ENCODE measurements at regions not wholly inside any gene's neighbourhood (a gene's known extent, or its start where the extent isn't known, plus 50 kb on each side); places are given as distances from the start of the nearest gene placed in this dataset.
"Not testable (repeated sequence)": the region's sequence is repeated elsewhere in the genome, so short reads cannot be mapped to it uniquely, and the experiment has no call there.

GRCh38 chr7:67358738-67359137 is 362.1 kb downstream of the TYW1 start:
- DNase-seq (ENCODE audit: low spot score): not testable (repeated sequence)

DNA sequence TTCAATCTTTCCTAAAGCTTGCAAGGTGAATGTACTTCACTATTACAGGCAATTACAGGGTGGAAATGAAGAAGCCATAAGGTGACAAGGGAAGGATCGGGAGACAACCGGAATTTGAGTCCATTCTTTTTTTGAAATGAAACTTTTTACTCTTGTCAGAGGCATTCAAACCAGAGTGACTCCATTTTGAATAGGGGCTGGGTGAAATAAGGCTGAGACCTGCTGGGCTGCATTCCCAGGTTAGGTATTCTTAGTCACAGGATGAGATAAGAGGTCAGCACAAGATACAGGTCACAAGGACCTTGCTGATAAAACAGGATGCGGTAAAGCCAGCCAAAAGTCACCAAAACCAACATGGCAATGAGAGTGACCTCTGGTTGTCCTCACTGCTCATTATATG is 363.3 kb downstream of the TYW1 start:
- DNase-seq (ENCODE audit: low spot score): no peak

DNA sequence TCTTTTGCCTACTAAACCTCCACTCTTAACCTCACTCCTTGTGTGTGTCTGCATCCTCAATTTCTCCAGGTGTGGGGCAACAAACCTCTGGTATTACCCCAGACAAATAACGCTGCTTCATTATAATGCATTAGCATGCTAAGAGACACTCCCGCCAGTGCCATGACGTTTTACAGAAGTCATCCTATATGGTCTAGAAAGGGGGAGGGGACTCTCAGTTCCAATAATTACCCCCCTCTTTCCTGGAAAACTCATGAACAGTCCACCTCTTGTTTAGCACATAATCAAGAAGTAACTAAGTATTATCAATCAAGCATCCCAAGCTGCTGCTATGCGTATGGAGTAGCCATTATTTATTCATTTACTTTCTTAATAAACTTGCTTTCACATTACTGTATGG is 364.5 kb downstream of the TYW1 start:
- DNase-seq (ENCODE audit: low spot score): no peak

GRCh38 chr7:67364441-67365017 is 367.9 kb downstream of the TYW1 start:
- no peak for DNase-seq (ENCODE audit: low spot score)

GRCh38 chr7:67371429-67372305 is 375.0 kb downstream of the TYW1 start:
- peak; percentile 83 for DNase-seq (ENCODE audit: low spot score)

- not testable (repeated sequence) for DNase-seq (ENCODE audit: low spot score)
Measured at GRCh38 chr7:67373389-67373788, 376.8 kb downstream of the TYW1 start.

- no peak for DNase-seq (ENCODE audit: low spot score)
Measured at GRCh38 chr7:67375427-67375826, 378.8 kb downstream of the TYW1 start.

- DNase-seq (ENCODE audit: low spot score): peak; percentile 85
Measured at GRCh38 chr7:67377939-67378862, 381.6 kb downstream of the TYW1 start.

DNA sequence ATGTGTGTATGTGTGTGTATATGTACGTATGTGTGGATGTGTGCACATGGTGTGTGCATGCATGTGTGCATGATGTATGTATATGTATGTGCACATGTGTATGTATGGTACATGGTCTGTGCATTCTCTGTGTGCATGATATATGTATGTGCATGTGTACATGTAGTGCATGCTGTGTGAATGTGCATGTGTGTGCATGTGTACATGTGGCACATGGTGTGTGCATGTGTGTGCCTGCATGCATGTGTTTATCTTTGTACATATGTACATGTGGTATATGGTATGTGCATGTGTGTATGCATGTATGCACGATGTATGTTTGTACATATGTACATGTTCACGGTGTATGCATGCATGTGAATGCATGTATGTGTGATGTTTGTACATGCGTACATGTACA is 383.7 kb downstream of the TYW1 start:
- DNase-seq (ENCODE audit: low spot score): no peak

DNA sequence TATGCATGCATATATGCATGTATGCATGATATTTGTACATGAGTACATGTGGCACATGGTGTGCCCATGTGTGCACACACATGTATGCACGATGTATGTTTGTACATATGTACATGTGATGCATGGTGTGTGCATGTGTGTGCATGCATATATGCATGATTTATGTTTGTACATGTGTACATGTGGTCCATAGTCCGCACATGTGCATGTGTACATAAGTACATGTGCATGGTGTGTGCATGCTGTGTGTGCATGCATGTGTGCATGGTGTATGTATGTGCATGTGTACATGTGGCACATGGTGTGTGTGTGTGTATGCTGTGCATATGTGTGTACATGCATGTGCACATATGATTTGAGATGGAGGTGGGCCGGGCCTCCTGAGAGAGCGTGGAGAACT is 384.2 kb downstream of the TYW1 start:
- DNase-seq (ENCODE audit: low spot score): no peak

GRCh38 chr7:67387851-67388250 is 391.2 kb downstream of the TYW1 start:
- no peak for DNase-seq (ENCODE audit: low spot score)

DNA sequence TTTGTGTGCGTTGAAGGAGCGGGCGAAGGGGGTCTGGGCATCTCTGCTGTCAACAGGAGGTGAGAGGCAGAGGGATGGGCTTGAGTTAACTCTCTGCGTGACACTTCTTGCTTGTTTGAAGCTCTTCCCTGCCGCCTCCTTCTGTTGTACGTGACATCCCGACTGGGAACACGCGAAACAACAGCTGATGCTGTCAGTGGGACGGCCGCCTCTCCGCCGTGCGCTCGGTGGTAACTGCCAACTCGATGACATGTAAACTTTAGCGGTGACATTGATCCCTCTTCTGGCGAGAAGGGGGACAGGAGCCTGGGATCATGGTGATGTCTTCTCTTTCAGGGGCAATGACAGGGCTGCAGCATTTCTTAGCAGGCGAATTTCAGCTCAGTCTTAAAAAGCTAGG is 394.5 kb downstream of the TYW1 start:
- DNase-seq (ENCODE audit: low spot score): no peak

GRCh38 chr7:67392596-67393438 is 396.2 kb downstream of the TYW1 start:
- DNase-seq (ENCODE audit: low spot score): no peak

GRCh38 chr7:67393903-67394302 is 397.3 kb downstream of the TYW1 start:
- DNase-seq (ENCODE audit: low spot score): no peak

GRCh38 chr7:67398916-67399315 is 402.3 kb downstream of the TYW1 start:
- peak; percentile 60 for DNase-seq (ENCODE audit: low spot score)

DNA sequence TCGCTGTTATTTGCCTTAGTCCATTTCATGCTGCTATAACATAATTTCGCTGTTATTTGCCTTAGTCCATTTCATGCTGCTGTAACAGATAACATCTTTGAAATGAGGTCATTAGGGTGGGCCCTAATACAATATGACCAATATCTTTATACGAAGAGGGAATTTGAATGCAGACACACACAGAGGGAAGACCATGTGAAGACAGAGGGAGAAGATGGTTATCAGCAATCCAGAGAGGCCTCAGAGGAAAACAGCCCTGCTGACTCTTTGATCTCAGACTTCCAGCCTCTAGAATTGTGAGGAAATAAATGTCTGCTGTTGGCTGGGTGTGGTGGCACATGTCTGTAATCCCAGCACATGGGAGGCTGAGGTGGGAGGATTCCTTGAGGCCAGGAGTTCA is 404.9 kb downstream of the TYW1 start:
- peak; percentile 78 for DNase-seq (ENCODE audit: low spot score)

GRCh38 chr7:67402280-67402679 is 405.6 kb downstream of the TYW1 start:
- DNase-seq (ENCODE audit: low spot score): no peak

- DNase-seq (ENCODE audit: low spot score): no peak
Measured at GRCh38 chr7:67406976-67407375, 410.3 kb downstream of the TYW1 start.

DNA sequence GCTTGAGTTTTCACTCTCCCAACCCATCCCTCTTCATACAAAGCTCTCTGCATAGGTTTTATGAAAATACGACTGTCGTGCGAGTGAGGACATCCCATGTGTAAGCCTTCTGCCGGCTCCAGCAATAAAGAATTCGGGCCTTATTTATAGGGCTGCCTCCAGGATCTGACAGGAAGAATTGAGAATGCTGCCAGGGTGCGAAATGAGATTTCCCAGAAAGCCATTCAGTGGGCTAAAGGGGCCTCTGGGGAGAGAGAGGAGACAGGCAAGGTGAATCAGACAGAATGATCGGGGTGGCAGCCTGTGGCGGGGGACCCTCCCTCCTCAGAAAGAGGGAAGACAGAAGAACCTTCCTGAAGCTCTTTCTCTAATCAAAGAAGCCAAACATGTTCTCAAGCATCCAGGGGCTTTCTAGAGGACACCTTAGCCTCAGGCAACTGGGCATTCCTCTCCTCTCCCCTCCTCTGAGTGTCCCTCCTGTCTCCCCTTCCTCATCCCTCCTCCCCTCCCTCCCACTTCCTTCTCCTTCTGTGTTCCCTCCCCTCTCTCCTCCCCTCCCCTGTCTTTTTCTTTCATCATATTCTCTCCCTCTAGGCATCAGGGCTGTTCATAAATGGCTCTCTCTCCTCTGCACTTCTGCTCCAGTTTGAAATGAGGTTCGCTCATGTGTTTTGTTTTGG is 410.9 kb downstream of the TYW1 start:
- DNase-seq (ENCODE audit: low spot score): peak; percentile 18

DNA sequence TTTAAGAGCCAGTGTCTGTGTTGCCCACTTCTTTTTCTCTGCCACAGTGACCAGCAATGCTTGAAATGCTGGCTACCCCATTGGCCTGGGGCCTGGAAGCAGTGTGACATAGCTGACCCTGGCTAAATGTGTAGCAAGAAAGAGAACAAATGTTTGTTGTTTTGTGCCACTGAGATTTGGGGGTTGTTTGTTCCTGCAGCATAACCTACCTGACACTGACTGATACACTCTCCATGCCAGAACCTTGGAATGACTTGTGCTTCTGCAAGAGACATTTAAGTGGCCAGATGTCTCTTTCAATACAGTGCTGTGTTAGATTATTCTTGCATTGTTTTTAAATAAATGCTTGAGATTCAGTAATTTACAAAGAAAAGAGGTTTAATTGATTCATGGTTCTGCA is 411.5 kb downstream of the TYW1 start:
- no peak for DNase-seq (ENCODE audit: low spot score)

- no peak for DNase-seq (ENCODE audit: low spot score)
Measured at GRCh38 chr7:67413670-67414069, 417.0 kb downstream of the TYW1 start.
